ENCODE measurements at regions not wholly inside any gene's neighbourhood (a gene's known extent, or its start where the extent isn't known, plus 50 kb on each side); places are given as distances from the start of the nearest gene placed in this dataset.

DNA sequence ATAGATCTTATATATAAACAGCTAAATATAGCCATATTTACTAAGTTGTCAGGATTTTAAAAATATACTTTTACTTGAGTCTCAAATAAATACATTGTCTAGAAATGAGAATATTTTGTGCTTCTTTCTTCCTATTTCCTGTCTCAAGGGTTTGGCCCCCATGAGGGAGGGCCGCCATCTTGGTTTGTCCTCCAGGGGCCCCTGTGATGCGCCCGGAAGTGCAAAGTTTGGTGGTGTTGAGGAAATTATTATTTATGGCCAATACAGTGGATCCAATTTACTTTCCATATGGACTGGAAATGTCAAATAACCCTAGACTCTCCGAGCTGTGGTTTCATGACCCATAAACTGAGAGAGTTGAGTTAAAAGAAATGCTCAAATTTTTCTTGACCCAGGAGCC is 104.7 kb upstream of the OTOS start:
- H4K8ac ChIP-seq (ENCODE audit: low read depth, low read length) = no peak overlapping the region
- no peak overlapping the region for H2AFZ ChIP-seq (ENCODE audit: low read length)
- H2BK5ac ChIP-seq (ENCODE audit: low read length) = no peak overlapping the region
- H3K18ac ChIP-seq (ENCODE audit: low read length) = no peak overlapping the region
- H3K14ac ChIP-seq (ENCODE audit: low read length) = no peak overlapping the region
- H2AK5ac ChIP-seq (ENCODE audit: low read depth, low read length) = no peak overlapping the region
- no peaks in the 10 kb centered on the region for H3K9me3 ChIP-seq (replicated peaks in 1 of 2; ENCODE audit: control insufficient read depth in 2 of 2, insufficient read depth in 1 of 2, low read depth in 1 of 2, low read length in 2 of 2)
- H3K9ac ChIP-seq (ENCODE audit: low read depth, low read length, poor library complexity) = no peak overlapping the region
- no peak overlapping the region for H3K27ac ChIP-seq (replicated peaks; ENCODE audit: low read length)
- H2BK15ac ChIP-seq (ENCODE audit: low read length) = no peak overlapping the region
- H3K27me3 ChIP-seq (ENCODE audit: control insufficient read depth in 3 of 3, insufficient read depth in 3 of 3, low read depth in 1 of 3, low read length in 3 of 3) = peaks cover 0 to 2% (median 0%) of the 10 kb centered on the region in 3 experiments
- no CpG with 5 or more reads among the region's 4 CpGs for WGBS, 2 donors (ENCODE audit: extremely low coverage in 2 of 2, insufficient read length in 2 of 2, insufficient replicate concordance in 1 of 2)
- H3K4me1 ChIP-seq (ENCODE audit: control insufficient read depth in 2 of 2, insufficient read depth in 1 of 2, low read depth in 1 of 2, low read length in 2 of 2) = peaks cover 9 to 14% of the 10 kb centered on the region in 2 donors
- H3K23ac ChIP-seq (ENCODE audit: low read depth, low read length, poor library complexity) = no peak overlapping the region
- no peak for DNase-seq (ENCODE audit: low spot score)
- H3K79me1 ChIP-seq (ENCODE audit: low read depth, low read length) = no peaks in the 10 kb centered on the region
- H2BK120ac ChIP-seq (ENCODE audit: low read depth, low read length) = no peak overlapping the region
- no peak overlapping the region for H2BK12ac ChIP-seq (ENCODE audit: low read length)
- H4K91ac ChIP-seq (ENCODE audit: low read depth, low read length, poor library complexity) = no peak overlapping the region
- H3K4me2 ChIP-seq (ENCODE audit: insufficient read depth, low read length, poor library complexity, severe bottlenecking) = no peak overlapping the region
- no peaks in the 10 kb centered on the region for H3K36me3 ChIP-seq (replicated peaks in 1 of 2; ENCODE audit: control insufficient read depth in 2 of 2, insufficient read depth in 2 of 2, low read length in 2 of 2)
- H3K4ac ChIP-seq (ENCODE audit: low read length) = no peak overlapping the region
- no peak overlapping the region for H3K4me3 ChIP-seq (ENCODE audit: low read length in 2 of 2)

DNA sequence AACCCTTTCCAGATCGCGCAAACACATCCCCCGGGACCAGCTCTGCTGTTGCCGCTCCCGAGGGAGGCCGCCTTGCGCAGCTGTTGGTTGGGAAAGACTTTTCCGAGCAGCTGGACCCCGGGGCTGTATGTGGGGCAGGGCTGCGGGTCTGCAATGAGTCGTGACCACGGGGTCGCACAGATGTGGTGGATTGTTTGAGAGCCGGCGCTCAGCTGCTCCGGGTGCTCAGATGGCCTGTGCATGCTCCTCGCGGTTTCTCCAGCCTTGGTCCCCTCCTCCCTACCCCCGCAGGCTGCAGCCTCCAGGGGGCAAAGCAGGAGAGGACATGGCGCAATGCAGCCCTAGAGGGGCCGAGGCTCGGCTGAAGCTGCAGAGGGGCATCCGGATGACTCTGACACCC is 105.2 kb upstream of the OTOS start:
- H3K9ac ChIP-seq (ENCODE audit: low read depth, low read length, poor library complexity) = no peak overlapping the region
- peak overlapping the region; percentile 24 for H2AK5ac ChIP-seq (ENCODE audit: low read depth, low read length)
- H4K8ac ChIP-seq (ENCODE audit: low read depth, low read length) = no peak overlapping the region
- H3K4me3 ChIP-seq (ENCODE audit: low read length in 2 of 2) = peak overlapping the region in 1 of 2 donors; percentile 48
- H3K4ac ChIP-seq (ENCODE audit: low read length) = no peak overlapping the region
- H3K14ac ChIP-seq (ENCODE audit: low read length) = no peak overlapping the region
- H2BK12ac ChIP-seq (ENCODE audit: low read length) = peak overlapping the region; percentile 1
- H3K4me1 ChIP-seq (ENCODE audit: control insufficient read depth in 2 of 2, insufficient read depth in 1 of 2, low read depth in 1 of 2, low read length in 2 of 2) = peaks cover 13 to 18% of the 10 kb centered on the region in 2 donors
- H2BK15ac ChIP-seq (ENCODE audit: low read length) = no peak overlapping the region
- H3K79me1 ChIP-seq (ENCODE audit: low read depth, low read length) = no peaks in the 10 kb centered on the region
- H3K27me3 ChIP-seq (ENCODE audit: control insufficient read depth in 3 of 3, insufficient read depth in 3 of 3, low read depth in 1 of 3, low read length in 3 of 3) = peaks cover 0 to 2% (median 0%) of the 10 kb centered on the region in 3 experiments
- H3K27ac ChIP-seq (replicated peaks; ENCODE audit: low read length) = no peak overlapping the region
- H3K9me3 ChIP-seq (replicated peaks in 1 of 2; ENCODE audit: control insufficient read depth in 2 of 2, insufficient read depth in 1 of 2, low read depth in 1 of 2, low read length in 2 of 2) = no peaks in the 10 kb centered on the region
- H2AFZ ChIP-seq (ENCODE audit: low read length) = no peak overlapping the region
- WGBS, 2 donors (ENCODE audit: extremely low coverage in 2 of 2, insufficient read length in 2 of 2, insufficient replicate concordance in 1 of 2) = no CpG with 5 or more reads among the region's 23 CpGs
- no peak overlapping the region for H2BK120ac ChIP-seq (ENCODE audit: low read depth, low read length)
- H3K36me3 ChIP-seq (replicated peaks in 1 of 2; ENCODE audit: control insufficient read depth in 2 of 2, insufficient read depth in 2 of 2, low read length in 2 of 2) = no peaks in the 10 kb centered on the region
- H3K4me2 ChIP-seq (ENCODE audit: insufficient read depth, low read length, poor library complexity, severe bottlenecking) = no peak overlapping the region
- H4K91ac ChIP-seq (ENCODE audit: low read depth, low read length, poor library complexity) = no peak overlapping the region
- no peak overlapping the region for H2BK5ac ChIP-seq (ENCODE audit: low read length)
- H3K18ac ChIP-seq (ENCODE audit: low read length) = peak overlapping the region; percentile 91
- H3K23ac ChIP-seq (ENCODE audit: low read depth, low read length, poor library complexity) = no peak overlapping the region
- DNase-seq (ENCODE audit: low spot score) = no peak

DNA sequence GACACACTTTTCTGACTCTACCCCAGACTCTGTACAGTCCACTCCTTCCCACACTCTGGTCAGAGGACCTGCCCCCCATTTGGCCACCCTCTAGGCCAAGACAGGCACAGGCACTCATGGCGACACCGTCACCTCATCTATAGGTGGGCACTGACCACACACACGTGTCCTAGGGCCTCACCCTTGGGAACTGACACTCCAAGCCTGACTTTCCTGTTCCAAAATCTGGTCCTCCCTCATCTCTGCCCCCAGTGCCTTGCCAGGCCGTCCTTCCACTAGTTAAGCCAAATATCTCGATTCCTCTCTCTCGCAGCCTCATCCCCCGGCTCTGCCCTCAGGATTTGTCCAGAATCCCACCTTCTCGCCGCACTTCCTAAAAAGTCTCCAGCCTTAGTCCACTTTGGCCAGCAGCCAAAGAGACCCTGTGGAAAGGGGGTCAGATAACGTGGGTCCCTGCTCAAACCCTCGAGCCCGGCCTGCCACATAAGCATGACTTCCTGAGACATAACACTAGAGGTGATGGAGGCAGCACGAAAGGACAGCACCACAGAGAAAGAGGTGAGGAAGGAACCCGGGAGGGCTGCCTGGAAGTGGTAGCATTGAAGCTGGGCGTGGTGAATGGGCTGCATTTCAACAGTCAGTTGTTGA is 105.8 kb upstream of the OTOS start:
- no CpG with 5 or more reads among the region's 15 CpGs for WGBS, 2 donors (ENCODE audit: extremely low coverage in 2 of 2, insufficient read length in 2 of 2, insufficient replicate concordance in 1 of 2)
- Histone ChIP-seq H3K27me3 (ENCODE audit: control insufficient read depth in 3 of 3, insufficient read depth in 3 of 3, low read depth in 1 of 3, low read length in 3 of 3) (peaks cover 0 to 2% (median 0%) of the 10 kb centered on the region in 3 experiments), H3K4me3 (ENCODE audit: low read length in 2 of 2) (peak overlapping the region in 1 of 2 donors; percentile 48), H4K91ac (ENCODE audit: low read depth, low read length, poor library complexity) (no peak overlapping the region), H2AK5ac (ENCODE audit: low read depth, low read length) (peak overlapping the region; percentile 24), H3K14ac (ENCODE audit: low read length) (no peak overlapping the region), H2BK15ac (ENCODE audit: low read length) (no peak overlapping the region), H3K23ac (ENCODE audit: low read depth, low read length, poor library complexity) (no peak overlapping the region), H2BK5ac (ENCODE audit: low read length) (no peak overlapping the region), H3K4ac (ENCODE audit: low read length) (no peak overlapping the region), H3K9me3 (replicated peaks in 1 of 2; ENCODE audit: control insufficient read depth in 2 of 2, insufficient read depth in 1 of 2, low read depth in 1 of 2, low read length in 2 of 2) (no peaks in the 10 kb centered on the region), H3K79me1 (ENCODE audit: low read depth, low read length) (no peaks in the 10 kb centered on the region), H4K8ac (ENCODE audit: low read depth, low read length) (no peak overlapping the region), H3K9ac (ENCODE audit: low read depth, low read length, poor library complexity) (no peak overlapping the region), H3K18ac (ENCODE audit: low read length) (peak overlapping the region; percentile 91), H3K4me2 (ENCODE audit: insufficient read depth, low read length, poor library complexity, severe bottlenecking) (no peak overlapping the region), H3K27ac (replicated peaks; ENCODE audit: low read length) (no peak overlapping the region), H2BK120ac (ENCODE audit: low read depth, low read length) (no peak overlapping the region), H2BK12ac (ENCODE audit: low read length) (peak overlapping the region; percentile 1), H3K36me3 (replicated peaks in 1 of 2; ENCODE audit: control insufficient read depth in 2 of 2, insufficient read depth in 2 of 2, low read length in 2 of 2) (no peaks in the 10 kb centered on the region), H2AFZ (ENCODE audit: low read length) (no peak overlapping the region), H3K4me1 (ENCODE audit: control insufficient read depth in 2 of 2, insufficient read depth in 1 of 2, low read depth in 1 of 2, low read length in 2 of 2) (peaks cover 18 to 24% of the 10 kb centered on the region in 2 donors)
- no peak for DNase-seq (ENCODE audit: low spot score)

DNA sequence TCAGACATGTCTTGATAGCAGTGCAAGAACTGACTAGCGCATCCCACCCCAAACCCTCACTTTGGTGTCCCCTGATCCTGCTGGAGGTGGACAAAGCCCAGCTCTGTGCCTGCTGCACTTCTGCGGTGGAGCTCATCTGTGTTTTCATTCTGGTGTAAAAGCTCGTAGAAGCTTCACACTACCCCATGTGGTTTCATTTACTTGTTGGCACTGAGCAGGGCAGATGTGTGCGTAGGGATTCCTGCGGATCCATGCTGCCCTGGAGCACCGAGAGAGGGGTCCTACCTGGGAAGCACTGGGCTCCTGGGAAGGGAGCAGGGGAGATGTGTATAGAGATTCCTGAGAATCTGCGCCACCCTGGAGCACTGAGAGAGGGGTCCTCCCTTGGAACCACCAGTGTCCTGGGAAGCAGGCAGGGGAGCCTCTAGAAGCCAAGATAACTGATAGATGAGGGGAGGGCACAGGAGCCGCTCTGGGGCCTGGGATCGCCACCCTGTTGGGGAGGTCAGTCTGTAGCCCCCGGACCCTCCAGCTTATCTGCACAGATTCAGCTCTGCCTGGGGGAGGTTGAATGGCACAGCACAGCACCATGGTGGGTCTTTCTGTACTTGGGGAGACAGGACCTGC is 106.9 kb upstream of the OTOS start:
- Histone ChIP-seq H2BK120ac (ENCODE audit: low read depth, low read length) (no peak overlapping the region), H3K36me3 (replicated peaks in 1 of 2; ENCODE audit: control insufficient read depth in 2 of 2, insufficient read depth in 2 of 2, low read length in 2 of 2) (no peaks in the 10 kb centered on the region), H4K91ac (ENCODE audit: low read depth, low read length, poor library complexity) (no peak overlapping the region), H3K4me1 (ENCODE audit: control insufficient read depth in 2 of 2, insufficient read depth in 1 of 2, low read depth in 1 of 2, low read length in 2 of 2) (peaks cover 28 to 30% of the 10 kb centered on the region in 2 donors), H3K9ac (ENCODE audit: low read depth, low read length, poor library complexity) (no peak overlapping the region), H3K9me3 (replicated peaks in 1 of 2; ENCODE audit: control insufficient read depth in 2 of 2, insufficient read depth in 1 of 2, low read depth in 1 of 2, low read length in 2 of 2) (no peaks in the 10 kb centered on the region), H2AFZ (ENCODE audit: low read length) (no peak overlapping the region), H3K4me3 (ENCODE audit: low read length in 2 of 2) (no peak overlapping the region), H3K18ac (ENCODE audit: low read length) (peak overlapping the region; percentile 11), H2AK5ac (ENCODE audit: low read depth, low read length) (peak overlapping the region; percentile 91), H3K4ac (ENCODE audit: low read length) (no peak overlapping the region), H4K8ac (ENCODE audit: low read depth, low read length) (no peak overlapping the region), H3K4me2 (ENCODE audit: insufficient read depth, low read length, poor library complexity, severe bottlenecking) (no peak overlapping the region), H3K27ac (replicated peaks; ENCODE audit: low read length) (no peak overlapping the region), H2BK12ac (ENCODE audit: low read length) (peak overlapping the region; percentile 0), H3K14ac (ENCODE audit: low read length) (no peak overlapping the region), H2BK5ac (ENCODE audit: low read length) (peak overlapping the region; percentile 76), H3K27me3 (ENCODE audit: control insufficient read depth in 3 of 3, insufficient read depth in 3 of 3, low read depth in 1 of 3, low read length in 3 of 3) (peaks cover 0 to 2% (median 0%) of the 10 kb centered on the region in 3 experiments), H3K79me1 (ENCODE audit: low read depth, low read length) (no peaks in the 10 kb centered on the region), H2BK15ac (ENCODE audit: low read length) (peak overlapping the region; percentile 86), H3K23ac (ENCODE audit: low read depth, low read length, poor library complexity) (no peak overlapping the region)
- no peak for DNase-seq (ENCODE audit: low spot score)
- no CpG with 5 or more reads among the region's 10 CpGs for WGBS, 2 donors (ENCODE audit: extremely low coverage in 2 of 2, insufficient read length in 2 of 2, insufficient replicate concordance in 1 of 2)
